Breast epithelium (tissue), 4 donors: ENCODE measurements at regions not wholly inside any gene's neighbourhood (a gene's known extent, or its start where the extent isn't known, plus 50 kb on each side); places are given as distances from the start of the nearest gene placed in this dataset.
A peak's percentile ranks its signal among the peaks of the same experiment; 100 is the strongest.

Experiments
- DNase-seq, 2 donors: peaks; one replicate each; pipeline ENCODE4 v3.0.0-alpha.2; 2019; ENCODE audit warnings: low spot score in 2 of 2
- H3K27ac ChIP-seq, 2 donors: fragments of 200-600 bp; sonication (generic) in 1 of 2; one replicate each; pipeline ENCODE4 v1.5.1; 2016 to 2019; ENCODE audit warnings: mild to moderate bottlenecking in 1 of 2
- H3K27me3 ChIP-seq, 2 donors: fragments of 200-600 bp; sonication (generic) in 1 of 2; one replicate each; pipeline versions ENCODE4 v1.5.1 to v1.6.0; 2017 to 2019; ENCODE audit warnings: control low read depth in 1 of 2, mild to moderate bottlenecking in 1 of 2
- H3K36me3 ChIP-seq: fragments of 200-600 bp; one replicate; pipeline ENCODE4 v1.5.1; 2019
- H3K4me1 ChIP-seq, 2 donors: fragments of 200-600 bp; sonication (generic); one replicate each; pipeline ENCODE4 v1.5.1; 2016 to 2019; ENCODE audit warnings: control low read depth in 1 of 2
- H3K4me3 ChIP-seq, 3 donors: fragments of 200-600 bp; sonication (generic); 1 replicate in 2 of 3; 2 replicates in 1 of 3; pipeline ENCODE4 v1.5.1; 2016 to 2019; ENCODE audit warnings: mild to moderate bottlenecking in 3 of 3, moderate library complexity in 2 of 3
- H3K9me3 ChIP-seq, 2 donors: fragments of 200-600 bp; sonication (generic) in 1 of 2; one replicate each; pipeline ENCODE4 v1.5.1; 2016 to 2019; ENCODE audit warnings: control low read depth in 1 of 2
- CTCF ChIP-seq, 3 donors: fragments of 450-650 bp; IDR thresholded peaks; one replicate each; pipeline ENCODE4 v1.5.1; 2016 to 2017; ENCODE audit warnings: antibody characterized with exemption in 3 of 3, mild to moderate bottlenecking in 3 of 3, moderate library complexity in 3 of 3
- POLR2A ChIP-seq: fragments of 450-650 bp; IDR thresholded peaks from one replicate; pipeline ENCODE4 v1.6.1; 2016; ENCODE audit warnings: antibody characterized with exemption, mild to moderate bottlenecking, moderate library complexity
- POLR2AphosphoS5 ChIP-seq, 3 donors: sonication (generic); formaldehyde crosslinking; IDR thresholded peaks; one replicate each; pipeline ENCODE4 v1.6.1; 2017; ENCODE audit warnings: antibody characterized with exemption in 3 of 3
- intact Hi-C: fragments of 100-400 bp; cut with DNase I; formaldehyde crosslinking; loops from one replicate; pipeline ENCODE4 v1.15.1; 2023; ENCODE audit warnings: low total_unique reads

- Histone ChIP-seq H3K9me3 (no peaks in the 10 kb centered on the region), H3K36me3 (no peaks in the 10 kb centered on the region), H3K27me3 (no peaks in the 10 kb centered on the region), H3K4me1 (no peaks in the 10 kb centered on the region), H3K4me3 (no peak overlapping the region), H3K27ac (no peak overlapping the region)
- DNase-seq: no peak
- intact Hi-C loops: no loop called here
- TF ChIP-seq POLR2AphosphoS5 (IDR thresholded peaks at IDR 0.05): no peak
- no peak for TF ChIP-seq POLR2A
- no peak for TF ChIP-seq CTCF (IDR thresholded peaks at IDR 0.05)
Measured at GRCh38 chr5:103758996-103759395, 196.4 kb upstream of the NUDT12 start.

- H3K4me1 ChIP-seq: no peaks in the 10 kb centered on the region
- DNase-seq: no peak
- no peaks in the 10 kb centered on the region for H3K9me3 ChIP-seq
- H3K27ac ChIP-seq: no peak overlapping the region
- TF ChIP-seq CTCF (IDR thresholded peaks at IDR 0.05): no peak
- H3K4me3 ChIP-seq: no peak overlapping the region
- H3K36me3 ChIP-seq: no peaks in the 10 kb centered on the region
- H3K27me3 ChIP-seq: no peaks in the 10 kb centered on the region
- intact Hi-C loops: no loop called here
Measured at GRCh38 chr5:103755974-103756373, 193.4 kb upstream of the NUDT12 start.

GRCh38 chr5:103745353-103746065 is 182.9 kb upstream of the NUDT12 start:
- DNase-seq: no peak
- TF ChIP-seq CTCF (IDR thresholded peaks at IDR 0.05) (no peak), POLR2A (no peak), POLR2AphosphoS5 (IDR thresholded peaks at IDR 0.05) (no peak)
- intact Hi-C loops: no loop called here
- H3K4me1 ChIP-seq: no peaks in the 10 kb centered on the region
- H3K4me3 ChIP-seq: no peak overlapping the region
- peak overlapping the region in 1 of 2 donors; percentile 18 for H3K27ac ChIP-seq
- H3K27me3 ChIP-seq: no peaks in the 10 kb centered on the region
- no peaks in the 10 kb centered on the region for H3K9me3 ChIP-seq
- no peaks in the 10 kb centered on the region for H3K36me3 ChIP-seq

- Histone ChIP-seq H3K27ac (no peak overlapping the region), H3K36me3 (no peaks in the 10 kb centered on the region), H3K4me3 (no peak overlapping the region), H3K9me3 (no peaks in the 10 kb centered on the region), H3K4me1 (no peaks in the 10 kb centered on the region), H3K27me3 (no peaks in the 10 kb centered on the region)
- intact Hi-C loops: no loop called here
- TF ChIP-seq POLR2AphosphoS5 (IDR thresholded peaks at IDR 0.05): no peak
- no peak for TF ChIP-seq CTCF (IDR thresholded peaks at IDR 0.05)
- no peak for TF ChIP-seq POLR2A
- no peak for DNase-seq
Measured at GRCh38 chr5:103744159-103744558, 181.6 kb upstream of the NUDT12 start.

GRCh38 chr5:103743421-103743820 is 180.8 kb upstream of the NUDT12 start:
- DNase-seq: no peak
- Histone ChIP-seq H3K4me3 (no peak overlapping the region), H3K36me3 (no peaks in the 10 kb centered on the region), H3K4me1 (no peaks in the 10 kb centered on the region), H3K9me3 (no peaks in the 10 kb centered on the region), H3K27ac (no peak overlapping the region), H3K27me3 (no peaks in the 10 kb centered on the region)
- intact Hi-C loops: no loop called here
- TF ChIP-seq POLR2A: no peak
- TF ChIP-seq CTCF (IDR thresholded peaks at IDR 0.05): no peak
- TF ChIP-seq POLR2AphosphoS5 (IDR thresholded peaks at IDR 0.05): no peak
